ENCODE measurements at regions not wholly inside any gene's neighbourhood (a gene's known extent, or its start where the extent isn't known, plus 50 kb on each side); places are given as distances from the start of the nearest gene placed in this dataset.

- TF ChIP-seq CTCF (tag by site-specific recombination; IDR thresholded peaks at IDR 0.05), result no peak
- TF ChIP-seq ZSCAN5A (tag by site-specific recombination; IDR thresholded peaks at IDR 0.05), result no peak
- TF ChIP-seq ZNF830 (tag by site-specific recombination; IDR thresholded peaks at IDR 0.05; ENCODE audit: low read depth), result no peak
- no peak for TF ChIP-seq REST (tag by site-specific recombination; IDR thresholded peaks at IDR 0.05)
- no peak for TF ChIP-seq ZNF48 (tag by site-specific recombination; IDR thresholded peaks at IDR 0.05)
- no peak for TF ChIP-seq REPIN1 (tag by site-specific recombination; IDR thresholded peaks at IDR 0.05; ENCODE audit: low read depth)
- no peak for TF ChIP-seq ZNF274 (IDR thresholded peaks at IDR 0.05; ENCODE audit: low read length)
- TF ChIP-seq ZNF274 (tag by site-specific recombination; IDR thresholded peaks at IDR 0.05; ENCODE audit: borderline replicate concordance), result no peak
- TF ChIP-seq ZFP69B (tag by site-specific recombination; IDR thresholded peaks at IDR 0.05), result no peak
- no peak for TF ChIP-seq ZFHX2 (tag by site-specific recombination; conservative IDR thresholded peaks at IDR 0.05)
- no peak for TF ChIP-seq ZNF248 (tag by site-specific recombination; IDR thresholded peaks at IDR 0.05)
- no peak for TF ChIP-seq KLF10 (tag by site-specific recombination; IDR thresholded peaks at IDR 0.05)
- TF ChIP-seq ZNF571 (tag by site-specific recombination; IDR thresholded peaks at IDR 0.05), result no peak
- no peak for TF ChIP-seq PATZ1 (tag by site-specific recombination; IDR thresholded peaks at IDR 0.05)
These were observed 308.8 kb upstream of the MGAT4C start for GRCh38 chr12:86565038-86565437.
